ENCODE measurements at regions not wholly inside any gene's neighbourhood (a gene's known extent, or its start where the extent isn't known, plus 50 kb on each side); places are given as distances from the start of the nearest gene placed in this dataset.

- intact Hi-C loops (cut with DNase I), result loop anchor here in 2 of 10 donors (2.0 to 10.0 kb wide), 2 partner anchors 59 to 131 kb away; no protein-coding TSS in a partner anchor
- Histone ChIP-seq H3K36me3 (no peaks in the 10 kb centered on the region), H3K4me3 (no peak overlapping the region), H3K27me3 (no peaks in the 10 kb centered on the region), H3K27ac (peak overlapping the region in 10 of 12 donors; percentile 35 to 82 (median 62)), H3K4me1 (peaks cover 0 to 37% (median 17%) of the 10 kb centered on the region in 12 donors), H3K9me3 (no peaks in the 10 kb centered on the region)
- DNase-seq (no peak), ATAC-seq (peak; percentile 63 to 76 (median 70))
- no peak for TF ChIP-seq CTCF (IDR thresholded peaks at IDR 0.05)
- no peak for TF ChIP-seq POLR2A (IDR thresholded peaks at IDR 0.05)
- WGBS, 4 donors, result 29 to 45% (median 37%) methylated on average over 2 of the region's 2 CpGs
Observed at GRCh38 chr5:112685931-112686330, 51.8 kb upstream of the APC start.

- H3K36me3 ChIP-seq, result no peaks in the 10 kb centered on the region
- H3K27ac ChIP-seq, result peak overlapping the region in 1 of 12 donors; percentile 82
- intact Hi-C loops (cut with DNase I), result loop anchor here in 2 of 10 donors (2.0 to 10.0 kb wide), 2 partner anchors 58 to 132 kb away; no protein-coding TSS in a partner anchor
- DNase-seq, result no peak
- ATAC-seq, result no peak
- WGBS, 4 donors, result 79 to 89% (median 83%) methylated on average over 2 of the region's 2 CpGs
- H3K4me1 ChIP-seq, result peaks cover 0 to 33% (median 15%) of the 10 kb centered on the region in 12 donors
- H3K4me3 ChIP-seq, result no peak overlapping the region
- TF ChIP-seq POLR2A (IDR thresholded peaks at IDR 0.05) (no peak), CTCF (IDR thresholded peaks at IDR 0.05) (no peak)
- no peaks in the 10 kb centered on the region for H3K9me3 ChIP-seq
- no peaks in the 10 kb centered on the region for H3K27me3 ChIP-seq
Observed at GRCh38 chr5:112686675-112687074, 51.0 kb upstream of the APC start.

GRCh38 chr5:112687306-112687705 is 50.4 kb upstream of the APC start:
- no peak overlapping the region for H3K4me3 ChIP-seq
- TF ChIP-seq CTCF (IDR thresholded peaks at IDR 0.05) (no peak), POLR2A (IDR thresholded peaks at IDR 0.05) (no peak)
- H3K27ac ChIP-seq, result no peak overlapping the region
- ATAC-seq (no peak), DNase-seq (no peak)
- intact Hi-C loops (cut with DNase I), result loop anchor here in 2 of 10 donors (2.0 to 10.0 kb wide), 2 partner anchors 57 to 133 kb away; no protein-coding TSS in a partner anchor
- H3K36me3 ChIP-seq, result no peaks in the 10 kb centered on the region
- H3K27me3 ChIP-seq, result no peaks in the 10 kb centered on the region
- H3K9me3 ChIP-seq, result no peaks in the 10 kb centered on the region
- peaks cover 0 to 33% (median 15%) of the 10 kb centered on the region in 12 donors for H3K4me1 ChIP-seq

Measured in heart left ventricle (tissue), 16 donors.